ENCODE measurements at regions not wholly inside any gene's neighbourhood (a gene's known extent, or its start where the extent isn't known, plus 50 kb on each side); places are given as distances from the start of the nearest gene placed in this dataset.

DNA sequence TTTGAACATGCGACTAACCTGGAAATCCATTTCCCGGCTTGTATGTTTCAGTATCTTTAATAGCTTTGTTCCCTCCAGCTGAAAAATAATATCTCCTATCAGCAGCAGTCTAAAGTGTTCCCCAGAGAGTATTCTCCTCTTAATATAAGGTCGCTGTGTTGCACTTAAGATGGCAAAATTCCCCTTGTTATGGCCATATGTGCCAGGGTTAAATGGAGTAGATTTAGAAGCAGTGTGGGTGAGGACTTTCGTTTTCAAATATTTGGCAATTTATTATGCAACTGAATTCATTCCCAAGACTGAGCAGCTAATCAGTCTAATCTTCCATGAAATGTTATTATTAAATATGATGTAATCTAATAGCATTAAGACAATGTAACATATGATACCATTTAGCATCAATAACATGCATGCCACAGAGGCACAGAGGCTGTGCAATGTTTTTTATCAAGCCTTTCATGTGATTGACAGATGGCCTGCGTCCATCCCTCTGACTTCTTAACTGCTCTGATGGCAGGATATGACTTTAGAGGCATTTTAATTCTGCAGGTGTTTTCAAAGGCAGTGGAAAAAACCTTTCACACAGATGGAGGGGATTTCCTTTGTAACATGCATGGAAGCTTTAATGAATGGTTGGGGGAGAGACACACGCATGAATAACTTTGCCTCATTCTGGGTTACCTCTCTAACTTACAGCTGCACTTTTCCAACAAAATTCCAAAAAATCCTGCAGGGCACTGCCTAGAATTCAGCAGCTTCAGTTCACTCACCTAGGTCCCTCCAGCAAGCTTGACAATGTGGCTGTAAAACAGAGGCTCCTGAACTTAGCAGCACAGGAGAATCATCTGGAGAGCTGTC, 55.1 kb upstream of the ZPBP start:
- H3K9me3 ChIP-seq (ENCODE audit: control insufficient read depth, low read length), result no peaks in the 10 kb centered on the region

DNA sequence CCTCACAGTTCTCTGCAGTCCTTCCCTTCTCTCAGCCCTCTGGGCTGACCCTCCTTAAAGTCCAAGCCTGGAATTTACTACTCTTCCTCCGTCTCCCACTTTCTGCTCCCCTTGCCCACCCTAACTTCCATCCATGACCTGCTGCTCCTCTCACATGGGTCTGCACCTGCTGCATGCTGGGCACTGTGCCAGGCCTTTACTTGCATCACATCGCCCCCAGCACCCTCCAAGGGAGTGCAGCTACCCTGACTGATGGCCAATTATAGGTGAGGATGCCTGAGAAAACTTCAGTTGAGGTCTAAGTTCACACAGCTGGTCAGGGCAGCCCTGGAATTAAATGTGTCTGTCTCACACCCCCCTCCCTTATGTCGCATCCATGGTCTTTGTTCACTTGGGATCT, 53.6 kb upstream of the ZPBP start:
- H3K9ac ChIP-seq (ENCODE audit: low read length), result no peak overlapping the region
- DNase-seq (ENCODE audit: low read depth), result no peak
- H3K36me3 ChIP-seq (ENCODE audit: control insufficient read depth, insufficient read depth, low read length, severe bottlenecking), result no peaks in the 10 kb centered on the region

More for the DNA sequence above, 55.1 kb upstream of the ZPBP start:
- Histone ChIP-seq H3K36me3 (ENCODE audit: control insufficient read depth, insufficient read depth, low read length, severe bottlenecking) (no peaks in the 10 kb centered on the region), H3K27me3 (replicated peaks; ENCODE audit: control insufficient read depth, insufficient read depth, low read length) (peaks cover 25% of the 10 kb centered on the region), H3K9ac (ENCODE audit: low read length) (no peak overlapping the region), H3K4me1 (ENCODE audit: control insufficient read depth, insufficient read depth, low read length) (no peaks in the 10 kb centered on the region), H3K4me3 (ENCODE audit: low read length) (peak overlapping the region; percentile 62)
- no peak for DNase-seq (ENCODE audit: low read depth)

DNA sequence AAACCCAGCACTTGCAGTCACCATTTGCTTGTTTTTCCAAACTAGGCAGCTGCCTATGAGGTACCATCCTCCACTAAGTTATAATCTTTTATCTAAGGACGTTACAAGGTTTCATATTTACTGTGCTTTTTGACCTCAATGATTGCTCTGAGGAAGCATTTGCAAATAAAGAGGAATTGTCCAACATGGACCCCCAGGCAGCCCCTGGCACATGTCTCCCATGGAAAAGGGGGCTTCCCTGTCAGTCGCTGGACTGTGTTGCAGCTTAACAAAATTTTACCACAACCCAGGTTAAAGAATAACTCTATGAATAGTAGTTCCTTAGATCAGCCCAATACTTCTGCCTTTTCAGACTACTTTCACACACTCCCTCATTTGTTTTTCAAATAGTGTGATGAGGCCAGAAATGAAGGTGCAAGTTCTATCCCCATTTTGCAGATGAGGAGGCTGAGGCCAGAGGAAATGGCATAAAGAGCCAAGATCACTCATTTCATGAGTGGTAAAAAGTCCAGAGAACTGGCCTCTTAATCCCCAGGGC, 52.8 kb upstream of the ZPBP start:
- Histone ChIP-seq H3K36me3 (ENCODE audit: control insufficient read depth, insufficient read depth, low read length, severe bottlenecking) (no peaks in the 10 kb centered on the region), H3K4me1 (ENCODE audit: control insufficient read depth, insufficient read depth, low read length) (no peaks in the 10 kb centered on the region), H3K9ac (ENCODE audit: low read length) (no peak overlapping the region), H3K9me3 (ENCODE audit: control insufficient read depth, low read length) (no peaks in the 10 kb centered on the region), H3K27me3 (replicated peaks; ENCODE audit: control insufficient read depth, insufficient read depth, low read length) (peaks cover 25% of the 10 kb centered on the region), H3K4me3 (ENCODE audit: low read length) (no peak overlapping the region)
- no peak for DNase-seq (ENCODE audit: low read depth)

More for the DNA sequence above, 53.6 kb upstream of the ZPBP start:
- H3K27me3 ChIP-seq (replicated peaks; ENCODE audit: control insufficient read depth, insufficient read depth, low read length), result peaks cover 25% of the 10 kb centered on the region
- H3K9me3 ChIP-seq (ENCODE audit: control insufficient read depth, low read length), result no peaks in the 10 kb centered on the region
- no peaks in the 10 kb centered on the region for H3K4me1 ChIP-seq (ENCODE audit: control insufficient read depth, insufficient read depth, low read length)
- no peak overlapping the region for H3K4me3 ChIP-seq (ENCODE audit: low read length)

DNA sequence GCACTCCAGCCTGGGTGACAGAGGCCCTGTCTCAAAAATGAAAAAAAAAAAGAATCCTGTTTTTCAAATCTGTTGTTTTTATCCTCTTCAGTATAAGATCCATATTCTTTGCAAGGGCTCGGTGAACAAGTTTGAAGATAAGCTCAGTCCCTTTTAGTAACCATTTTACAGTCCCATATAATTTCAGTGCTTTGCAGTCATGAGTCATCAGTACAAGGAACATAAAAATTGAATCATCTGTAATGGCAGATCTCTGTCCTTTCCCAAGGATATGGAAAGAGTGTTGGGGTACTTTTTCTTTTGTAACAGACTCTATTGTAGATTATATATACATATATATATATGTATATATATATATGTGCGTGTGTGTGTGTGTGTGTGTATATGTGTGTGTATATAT, 52.2 kb upstream of the ZPBP start:
- H3K4me3 ChIP-seq (ENCODE audit: low read length), result no peak overlapping the region
- H3K4me1 ChIP-seq (ENCODE audit: control insufficient read depth, insufficient read depth, low read length), result no peaks in the 10 kb centered on the region
- H3K36me3 ChIP-seq (ENCODE audit: control insufficient read depth, insufficient read depth, low read length, severe bottlenecking), result no peaks in the 10 kb centered on the region
- H3K9ac ChIP-seq (ENCODE audit: low read length), result no peak overlapping the region
- no peaks in the 10 kb centered on the region for H3K9me3 ChIP-seq (ENCODE audit: control insufficient read depth, low read length)
- H3K27me3 ChIP-seq (replicated peaks; ENCODE audit: control insufficient read depth, insufficient read depth, low read length), result peaks cover 25% of the 10 kb centered on the region
- no peak for DNase-seq (ENCODE audit: low read depth)
